ENCODE measurements at regions not wholly inside any gene's neighbourhood (a gene's known extent, or its start where the extent isn't known, plus 50 kb on each side); places are given as distances from the start of the nearest gene placed in this dataset.

- Histone ChIP-seq H2AFZ (no peak overlapping the region), H3F3A (ENCODE audit: insufficient read depth) (no peaks in the 10 kb centered on the region), H3K9me3 (ENCODE audit: low read depth) (no peaks in the 10 kb centered on the region), H3K4me1 (ENCODE audit: insufficient read depth) (no peaks in the 10 kb centered on the region), H3K27me3 (replicated peaks; ENCODE audit: insufficient read depth) (no peaks in the 10 kb centered on the region), H3K27ac (no peak overlapping the region), H3K9ac (no peak overlapping the region), H3K9me2 (ENCODE audit: insufficient read depth) (no peaks in the 10 kb centered on the region), H3K79me2 (ENCODE audit: insufficient read depth) (no peaks in the 10 kb centered on the region), H3K4me2 (ENCODE audit: unreplicated experiment) (no peak overlapping the region), H4K20me1 (ENCODE audit: insufficient read depth) (no peaks in the 10 kb centered on the region), H3K36me3 (ENCODE audit: low read depth) (no peaks in the 10 kb centered on the region), H3K4me3 (no peak overlapping the region)
- in situ Hi-C loops (cut with MboI), result no loop called here
- 51 to 53% methylated on average over 21 of the region's 21 CpGs for WGBS, 2 experiments (ENCODE audit: low coverage in 1 of 2, low lambda C conversion rate in 2 of 2, missing lambda C conversion rate in 2 of 2)
- no peak for DNase-seq
- no peak for TF ChIP-seq EZH2phosphoT487 (IDR thresholded peaks at IDR 0.05; ENCODE audit: insufficient read depth, low read depth)
- TF ChIP-seq EZH2 (IDR thresholded peaks at IDR 0.05; ENCODE audit: insufficient read depth, poor library complexity, severe bottlenecking), result no peak
Observed at GRCh38 chr18:78696698-78697435, 282.8 kb upstream of the SALL3 start.

GRCh38 chr18:78697446-78697845 lies 282.2 kb upstream of the SALL3 start:
- no peak overlapping the region for H3K4me2 ChIP-seq (ENCODE audit: unreplicated experiment)
- no peaks in the 10 kb centered on the region for H3K36me3 ChIP-seq (ENCODE audit: low read depth)
- no peaks in the 10 kb centered on the region for H3K79me2 ChIP-seq (ENCODE audit: insufficient read depth)
- H3F3A ChIP-seq (ENCODE audit: insufficient read depth), result no peaks in the 10 kb centered on the region
- H4K20me1 ChIP-seq (ENCODE audit: insufficient read depth), result no peaks in the 10 kb centered on the region
- H3K4me3 ChIP-seq, result no peak overlapping the region
- no peaks in the 10 kb centered on the region for H3K9me2 ChIP-seq (ENCODE audit: insufficient read depth)
- H3K9me3 ChIP-seq (ENCODE audit: low read depth), result no peaks in the 10 kb centered on the region
- no peak for TF ChIP-seq EZH2 (IDR thresholded peaks at IDR 0.05; ENCODE audit: insufficient read depth, poor library complexity, severe bottlenecking)
- no peak overlapping the region for H3K27ac ChIP-seq
- H3K27me3 ChIP-seq (replicated peaks; ENCODE audit: insufficient read depth), result no peaks in the 10 kb centered on the region
- H3K4me1 ChIP-seq (ENCODE audit: insufficient read depth), result no peaks in the 10 kb centered on the region
- WGBS, 2 experiments (ENCODE audit: low coverage in 1 of 2, low lambda C conversion rate in 2 of 2, missing lambda C conversion rate in 2 of 2), result 55 to 61% methylated on average over 10 of the region's 10 CpGs
- in situ Hi-C loops (cut with MboI), result no loop called here
- DNase-seq, result no peak
- H2AFZ ChIP-seq, result no peak overlapping the region
- H3K9ac ChIP-seq, result no peak overlapping the region

- no peak for DNase-seq
- H3K79me2 ChIP-seq (ENCODE audit: insufficient read depth), result no peaks in the 10 kb centered on the region
- H3K4me3 ChIP-seq, result no peak overlapping the region
- H3F3A ChIP-seq (ENCODE audit: insufficient read depth), result no peaks in the 10 kb centered on the region
- no peaks in the 10 kb centered on the region for H3K27me3 ChIP-seq (replicated peaks; ENCODE audit: insufficient read depth)
- H4K20me1 ChIP-seq (ENCODE audit: insufficient read depth), result no peaks in the 10 kb centered on the region
- no peak overlapping the region for H3K9ac ChIP-seq
- no peaks in the 10 kb centered on the region for H3K9me2 ChIP-seq (ENCODE audit: insufficient read depth)
- H3K4me1 ChIP-seq (ENCODE audit: insufficient read depth), result no peaks in the 10 kb centered on the region
- H3K9me3 ChIP-seq (ENCODE audit: low read depth), result no peaks in the 10 kb centered on the region
- no peak overlapping the region for H2AFZ ChIP-seq
- H3K4me2 ChIP-seq (ENCODE audit: unreplicated experiment), result no peak overlapping the region
- no peak for TF ChIP-seq EZH2 (IDR thresholded peaks at IDR 0.05; ENCODE audit: insufficient read depth, poor library complexity, severe bottlenecking)
- no peaks in the 10 kb centered on the region for H3K36me3 ChIP-seq (ENCODE audit: low read depth)
- WGBS, 2 experiments (ENCODE audit: low coverage in 1 of 2, low lambda C conversion rate in 2 of 2, missing lambda C conversion rate in 2 of 2), result 19 to 21% methylated on average over 5 of the region's 5 CpGs
- in situ Hi-C loops (cut with MboI), result no loop called here
- no peak overlapping the region for H3K27ac ChIP-seq
Observed at GRCh38 chr18:78698914-78699313, 280.7 kb upstream of the SALL3 start.

- H3K27me3 ChIP-seq (replicated peaks; ENCODE audit: insufficient read depth), result no peaks in the 10 kb centered on the region
- no peaks in the 10 kb centered on the region for H3K9me3 ChIP-seq (ENCODE audit: low read depth)
- no peaks in the 10 kb centered on the region for H4K20me1 ChIP-seq (ENCODE audit: insufficient read depth)
- in situ Hi-C loops (cut with MboI), result no loop called here
- H2AFZ ChIP-seq, result no peak overlapping the region
- H3F3A ChIP-seq (ENCODE audit: insufficient read depth), result no peaks in the 10 kb centered on the region
- no peaks in the 10 kb centered on the region for H3K79me2 ChIP-seq (ENCODE audit: insufficient read depth)
- no peak overlapping the region for H3K4me2 ChIP-seq (ENCODE audit: unreplicated experiment)
- no peaks in the 10 kb centered on the region for H3K9me2 ChIP-seq (ENCODE audit: insufficient read depth)
- WGBS, 2 experiments (ENCODE audit: low coverage in 1 of 2, low lambda C conversion rate in 2 of 2, missing lambda C conversion rate in 2 of 2), result 40 to 41% methylated on average over 12 of the region's 12 CpGs
- H3K4me1 ChIP-seq (ENCODE audit: insufficient read depth), result no peaks in the 10 kb centered on the region
- DNase-seq, result no peak
- no peaks in the 10 kb centered on the region for H3K36me3 ChIP-seq (ENCODE audit: low read depth)
- H3K9ac ChIP-seq, result no peak overlapping the region
- no peak overlapping the region for H3K4me3 ChIP-seq
- no peak overlapping the region for H3K27ac ChIP-seq
- TF ChIP-seq EZH2 (IDR thresholded peaks at IDR 0.05; ENCODE audit: insufficient read depth, poor library complexity, severe bottlenecking), result no peak
- no peak for TF ChIP-seq EZH2phosphoT487 (IDR thresholded peaks at IDR 0.05; ENCODE audit: insufficient read depth, low read depth)
Observed at GRCh38 chr18:78699499-78699898, 280.1 kb upstream of the SALL3 start.
